HEK293 (cell line): ENCODE measurements at regions not wholly inside any gene's neighbourhood (a gene's known extent, or its start where the extent isn't known, plus 50 kb on each side); places are given as distances from the start of the nearest gene placed in this dataset.

Experiments
- CTCF ChIA-PET: fragments of 350-600 bp; formaldehyde crosslinking; extraction: SDS; loops from one replicate; lab custom pipeline; 2021; ENCODE audit warnings: antibody characterized with exemption; lab: Yijun Ruan, JAX
- POLR2A ChIA-PET: fragments of 300-600 bp; formaldehyde crosslinking; extraction: SDS; loops from one replicate; lab custom pipeline; 2020; ENCODE audit warnings: antibody characterized with exemption, inconsistent platforms; lab: Yijun Ruan, JAX
- H3K27ac ChIP-seq: fragments of 200-500 bp; sonication (Bioruptor generic); 2 replicates; pipeline ENCODE4 v1.5.1; 2014; ENCODE audit warnings: low read depth, low read length, control low read depth, inconsistent platforms; ENCODE audit errors: extremely low read depth
- H3K36me3 ChIP-seq, 2 experiments: fragments of 200-500 bp in 1 of 2; sonication (Bioruptor generic) in 1 of 2; 1 replicate in 1 of 2; 2 replicates in 1 of 2; pipeline ENCODE4 v1.5.1; 2014 to 2017; ENCODE audit warnings: inconsistent platforms in 2 of 2, low read length in 2 of 2; ENCODE audit not compliant: control insufficient read depth in 2 of 2, insufficient read depth in 1 of 2
- H3K4me1 ChIP-seq: fragments of 200-500 bp; sonication (Bioruptor generic); 2 replicates; pipeline ENCODE4 v1.5.1; 2014; ENCODE audit warnings: mild to moderate bottlenecking, low read length, inconsistent platforms; ENCODE audit not compliant: control insufficient read depth, insufficient read depth
- H3K4me3 ChIP-seq: 2 replicates; pipeline ENCODE4 v1.5.1; 2011; ENCODE audit warnings: low read depth, mild to moderate bottlenecking, control low read depth, low read length, moderate library complexity
- H3K9me3 ChIP-seq: fragments of 200-500 bp; sonication (Bioruptor generic); 2 replicates; pipeline ENCODE4 v1.5.1; 2014; ENCODE audit warnings: low read depth, low read length, inconsistent platforms; ENCODE audit not compliant: control insufficient read depth, insufficient read depth
- BCL6B ChIP-seq: fragments of 450-650 bp; formaldehyde crosslinking; IDR thresholded peaks from 2 replicates; pipeline ENCODE4 v1.5.1; 2017; ENCODE audit warnings: missing biosample characterization, missing genetic modification characterization
- EGR2 ChIP-seq: fragments of 450-650 bp; formaldehyde crosslinking; IDR thresholded peaks from 2 replicates; pipeline ENCODE4 v1.5.1; 2016; ENCODE audit warnings: low read depth, missing biosample characterization, missing genetic modification characterization
- INSM2 ChIP-seq: fragments of 450-650 bp; formaldehyde crosslinking; IDR thresholded peaks from 2 replicates; pipeline ENCODE4 v1.5.1; 2016; ENCODE audit warnings: missing biosample characterization, missing genetic modification characterization
- KLF16 ChIP-seq: fragments of 450-650 bp; formaldehyde crosslinking; IDR thresholded peaks from 2 replicates; pipeline ENCODE4 v1.5.1; 2017; ENCODE audit warnings: missing biosample characterization, missing genetic modification characterization
- KLF9 ChIP-seq: fragments of 450-650 bp; formaldehyde crosslinking; IDR thresholded peaks from 2 replicates; pipeline ENCODE4 v1.5.1; 2016; ENCODE audit warnings: missing biosample characterization, missing genetic modification characterization, low read depth
- ZBTB1 ChIP-seq: fragments of 450-650 bp; formaldehyde crosslinking; IDR thresholded peaks from 2 replicates; pipeline ENCODE4 v1.5.1; 2016; ENCODE audit warnings: missing biosample characterization, missing genetic modification characterization
- ZBTB10 ChIP-seq: fragments of 450-650 bp; formaldehyde crosslinking; IDR thresholded peaks from 2 replicates; pipeline ENCODE4 v1.5.1; 2016; ENCODE audit warnings: missing biosample characterization, missing genetic modification characterization
- ZBTB48 ChIP-seq: fragments of 450-650 bp; formaldehyde crosslinking; IDR thresholded peaks from 2 replicates; pipeline ENCODE4 v1.5.1; 2016; ENCODE audit warnings: missing biosample characterization, missing genetic modification characterization
- ZBTB6 ChIP-seq: fragments of 450-650 bp; formaldehyde crosslinking; IDR thresholded peaks from 2 replicates; pipeline ENCODE4 v1.5.1; 2017; ENCODE audit warnings: missing biosample characterization, missing genetic modification characterization
- ZBTB7A ChIP-seq: fragments of 450-650 bp; formaldehyde crosslinking; IDR thresholded peaks from 2 replicates; pipeline ENCODE4 v1.5.1; 2016; ENCODE audit warnings: low read depth, missing biosample characterization, missing genetic modification characterization
- ZNF121 ChIP-seq: fragments of 450-650 bp; formaldehyde crosslinking; IDR thresholded peaks from 2 replicates; pipeline ENCODE4 v1.5.1; 2016; ENCODE audit warnings: missing biosample characterization, missing genetic modification characterization
- ZNF157 ChIP-seq: fragments of 450-650 bp; formaldehyde crosslinking; IDR thresholded peaks from 2 replicates; pipeline ENCODE4 v1.5.1; 2016; ENCODE audit warnings: missing biosample characterization, missing genetic modification characterization
- ZNF16 ChIP-seq: fragments of 450-650 bp; formaldehyde crosslinking; IDR thresholded peaks from 2 replicates; pipeline ENCODE4 v1.5.1; 2016; ENCODE audit warnings: low read depth, missing biosample characterization, missing genetic modification characterization
- ZNF174 ChIP-seq: fragments of 450-650 bp; formaldehyde crosslinking; IDR thresholded peaks from 2 replicates; pipeline ENCODE4 v1.5.0; 2017; ENCODE audit warnings: missing biosample characterization, mild to moderate bottlenecking, missing genetic modification characterization
- ZNF239 ChIP-seq: fragments of 450-650 bp; formaldehyde crosslinking; IDR thresholded peaks from 2 replicates; pipeline ENCODE4 v1.5.1; 2016; ENCODE audit warnings: missing biosample characterization, missing genetic modification characterization
- ZNF311 ChIP-seq: fragments of 450-650 bp; formaldehyde crosslinking; IDR thresholded peaks from 2 replicates; pipeline ENCODE4 v1.5.1; 2017; ENCODE audit warnings: missing biosample characterization, missing genetic modification characterization, borderline replicate concordance
- ZNF394 ChIP-seq: fragments of 450-650 bp; formaldehyde crosslinking; IDR thresholded peaks from 2 replicates; pipeline ENCODE4 v1.5.1; 2016; ENCODE audit warnings: missing biosample characterization, missing genetic modification characterization, mild to moderate bottlenecking, moderate library complexity, borderline replicate concordance
- ZNF449 ChIP-seq: fragments of 450-650 bp; formaldehyde crosslinking; IDR thresholded peaks from 2 replicates; pipeline ENCODE4 v1.5.1; 2017; ENCODE audit warnings: missing biosample characterization, mild to moderate bottlenecking, missing genetic modification characterization, moderate library complexity
- ZNF529 ChIP-seq: fragments of 450-650 bp; formaldehyde crosslinking; IDR thresholded peaks from 2 replicates; pipeline ENCODE4 v1.5.1; 2017; ENCODE audit warnings: missing genetic modification characterization, missing biosample characterization; ENCODE audit not compliant: insufficient replicate concordance
- ZNF544 ChIP-seq: fragments of 450-650 bp; formaldehyde crosslinking; IDR thresholded peaks from 2 replicates; pipeline ENCODE4 v1.5.0; 2017; ENCODE audit warnings: missing biosample characterization, missing genetic modification characterization
- ZNF623 ChIP-seq: fragments of 450-650 bp; formaldehyde crosslinking; IDR thresholded peaks from 2 replicates; pipeline ENCODE4 v1.5.1; 2016; ENCODE audit warnings: missing biosample characterization, missing genetic modification characterization
- ZNF776 ChIP-seq: fragments of 450-650 bp; formaldehyde crosslinking; IDR thresholded peaks from 2 replicates; pipeline ENCODE4 v1.5.0; 2017; ENCODE audit warnings: missing biosample characterization, missing genetic modification characterization, borderline replicate concordance
- ZNF792 ChIP-seq: fragments of 450-650 bp; formaldehyde crosslinking; IDR thresholded peaks from 2 replicates; pipeline ENCODE4 v1.5.1; 2016; ENCODE audit warnings: missing biosample characterization, missing genetic modification characterization

GRCh38 chr15:62904041-62904910 lies 138.3 kb upstream of the TPM1 start (continued):
- no peak for TF ChIP-seq KLF9 (tag by site-specific recombination)
- TF ChIP-seq BCL6B, result no peak
- no peak for TF ChIP-seq ZNF157 (tag by site-specific recombination)
- TF ChIP-seq ZNF529, result no peak
- no peak for TF ChIP-seq ZBTB6
- no peak for TF ChIP-seq ZNF394 (tag by site-specific recombination)

- Histone ChIP-seq H3K27ac (no peak overlapping the region), H3K9me3 (no peaks in the 10 kb centered on the region), H3K4me3 (no peak overlapping the region), H3K36me3 (no peaks in the 10 kb centered on the region), H3K4me1 (no peaks in the 10 kb centered on the region)
- POLR2A ChIA-PET, result no interaction called here
- TF ChIP-seq ZNF239 (tag by site-specific recombination) (no peak), EGR2 (tag by site-specific recombination) (no peak), ZBTB7A (tag by site-specific recombination) (no peak), ZNF311 (no peak), ZNF544 (tag by site-specific recombination) (no peak), ZNF792 (tag by site-specific recombination) (no peak), INSM2 (tag by site-specific recombination) (no peak), KLF16 (tag by site-specific recombination) (no peak), ZBTB1 (tag by site-specific recombination) (no peak), ZBTB10 (tag by site-specific recombination) (no peak), ZNF16 (no peak), ZNF121 (tag by site-specific recombination) (no peak), ZNF174 (tag by site-specific recombination) (no peak), ZNF776 (tag by site-specific recombination) (no peak), ZBTB48 (tag by site-specific recombination) (no peak), ZNF394 (tag by site-specific recombination) (no peak), ZNF623 (tag by site-specific recombination) (no peak), ZNF449 (tag by site-specific recombination) (no peak)
- CTCF ChIA-PET, result interaction anchor here (0.9 to 1.4 kb wide), 2 partner anchors 9 to 141 kb away, joined by 3 read pairs; no protein-coding TSS in a partner anchor
Observed at GRCh38 chr15:62906627-62907026, 135.9 kb upstream of the TPM1 start.
